Choroid plexus epithelial cell (primary cell): ENCODE measurements at regions not wholly inside any gene's neighbourhood (a gene's known extent, or its start where the extent isn't known, plus 50 kb on each side); places are given as distances from the start of the nearest gene placed in this dataset.
"Not testable (repeated sequence)": the region's sequence is repeated elsewhere in the genome, so short reads cannot be mapped to it uniquely, and the experiment has no call there.

Source experiments
- DNase-seq: peaks from one replicate; pipeline ENCODE4 v3.0.0-alpha.2; 2010; ENCODE audit warnings: low read depth
- H3K4me3 ChIP-seq: 2 replicates; pipeline ENCODE4 v1.5.1; 2011; ENCODE audit warnings: low read depth, mild to moderate bottlenecking, control low read depth, low read length, moderate library complexity
- TF ChIP-seq, protein P1 (sequence below): conservative IDR thresholded peaks from 2 replicates; pipeline ENCODE4 v1.5.1; 2011; ENCODE audit warnings: low read depth, mild to moderate bottlenecking, control low read depth, inconsistent platforms, low read length, moderate library complexity

DNA sequence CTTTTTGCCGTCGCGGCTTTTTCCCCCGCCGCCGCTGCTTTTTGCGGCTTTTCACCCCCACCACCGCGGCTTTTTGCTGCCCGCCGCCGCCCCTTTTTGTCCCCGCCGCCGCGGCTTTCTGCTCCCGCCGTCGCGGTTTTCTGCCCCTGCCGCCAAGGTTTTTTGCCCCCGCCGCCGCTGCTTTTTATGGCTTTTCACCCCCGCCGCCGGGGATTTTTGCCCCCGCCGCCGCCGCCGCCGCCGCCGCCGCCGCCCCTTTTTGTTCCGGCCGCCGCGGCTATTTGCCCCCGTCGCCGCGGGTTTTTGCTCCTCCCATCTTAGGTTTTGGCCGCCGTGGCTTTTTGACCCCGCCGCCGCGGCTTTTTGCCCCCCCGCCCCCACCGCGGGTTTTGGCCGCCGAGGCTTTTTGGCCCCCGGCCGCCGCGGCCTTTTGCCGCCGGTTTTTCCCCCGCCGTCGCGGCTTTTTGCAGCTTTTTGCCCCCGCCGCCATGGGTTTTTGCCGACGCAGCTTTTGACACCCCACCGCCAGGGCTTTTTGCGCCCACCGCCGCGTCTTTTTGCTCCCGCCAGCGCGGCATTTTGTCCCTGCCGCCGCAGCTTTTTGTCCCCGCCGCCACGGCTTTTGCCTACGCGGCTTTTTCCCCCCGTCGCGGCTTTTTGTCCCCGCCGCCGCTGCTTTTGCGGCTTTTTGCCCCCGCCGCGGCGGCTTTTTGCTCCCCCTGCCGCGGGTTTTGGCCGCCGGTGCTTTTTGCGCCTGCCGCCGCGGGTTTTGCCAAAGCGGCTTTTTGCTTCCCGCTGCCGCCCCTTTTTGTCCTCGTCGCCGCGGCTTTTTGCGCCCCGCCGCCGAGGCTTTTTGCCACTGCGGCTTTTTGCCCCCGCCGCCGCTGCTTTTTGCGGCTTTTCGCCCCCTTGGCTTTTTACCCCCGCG is 519.4 kb upstream of the WSB1 start:
- TF ChIP-seq, protein P1, sequence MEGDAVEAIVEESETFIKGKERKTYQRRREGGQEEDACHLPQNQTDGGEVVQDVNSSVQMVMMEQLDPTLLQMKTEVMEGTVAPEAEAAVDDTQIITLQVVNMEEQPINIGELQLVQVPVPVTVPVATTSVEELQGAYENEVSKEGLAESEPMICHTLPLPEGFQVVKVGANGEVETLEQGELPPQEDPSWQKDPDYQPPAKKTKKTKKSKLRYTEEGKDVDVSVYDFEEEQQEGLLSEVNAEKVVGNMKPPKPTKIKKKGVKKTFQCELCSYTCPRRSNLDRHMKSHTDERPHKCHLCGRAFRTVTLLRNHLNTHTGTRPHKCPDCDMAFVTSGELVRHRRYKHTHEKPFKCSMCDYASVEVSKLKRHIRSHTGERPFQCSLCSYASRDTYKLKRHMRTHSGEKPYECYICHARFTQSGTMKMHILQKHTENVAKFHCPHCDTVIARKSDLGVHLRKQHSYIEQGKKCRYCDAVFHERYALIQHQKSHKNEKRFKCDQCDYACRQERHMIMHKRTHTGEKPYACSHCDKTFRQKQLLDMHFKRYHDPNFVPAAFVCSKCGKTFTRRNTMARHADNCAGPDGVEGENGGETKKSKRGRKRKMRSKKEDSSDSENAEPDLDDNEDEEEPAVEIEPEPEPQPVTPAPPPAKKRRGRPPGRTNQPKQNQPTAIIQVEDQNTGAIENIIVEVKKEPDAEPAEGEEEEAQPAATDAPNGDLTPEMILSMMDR = no peak
- no peak for DNase-seq

DNA sequence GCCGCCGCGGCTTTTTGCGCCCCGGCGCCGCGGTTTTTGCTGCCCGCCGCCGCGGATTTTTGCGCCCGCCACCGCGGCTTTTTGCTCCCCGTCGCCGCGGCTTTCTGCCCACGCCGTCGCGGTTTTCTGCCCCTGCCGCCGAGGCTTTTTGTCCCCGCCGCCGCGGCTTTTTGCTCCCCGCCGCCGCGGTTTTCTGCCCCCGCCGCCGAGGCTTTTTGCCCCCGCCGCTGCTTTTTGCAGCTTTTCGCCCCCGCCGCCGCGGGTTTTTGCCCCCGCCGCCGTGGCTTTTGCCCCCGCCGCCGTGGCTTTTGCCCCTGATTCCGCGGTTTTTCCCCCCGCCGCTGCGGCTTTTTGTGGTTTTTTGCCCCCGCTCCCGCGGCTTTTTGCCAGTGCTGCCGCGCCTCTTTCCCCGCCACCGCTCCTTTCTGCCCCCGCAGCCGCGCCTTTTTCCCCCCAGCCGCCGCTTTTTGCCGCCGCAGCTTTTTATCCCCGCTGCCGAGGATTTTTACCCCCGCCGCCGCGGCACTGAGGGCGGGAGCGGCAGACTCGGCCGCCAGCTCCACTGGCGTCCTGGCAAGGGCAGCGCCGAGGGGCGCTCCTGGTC is 518.6 kb upstream of the WSB1 start:
- H3K4me3 ChIP-seq = no peak overlapping the region
- TF ChIP-seq, protein P1 = no peak
- no peak for DNase-seq

More for the DNA sequence above, 519.4 kb upstream of the WSB1 start:
- H3K4me3 ChIP-seq = no peak overlapping the region

DNA sequence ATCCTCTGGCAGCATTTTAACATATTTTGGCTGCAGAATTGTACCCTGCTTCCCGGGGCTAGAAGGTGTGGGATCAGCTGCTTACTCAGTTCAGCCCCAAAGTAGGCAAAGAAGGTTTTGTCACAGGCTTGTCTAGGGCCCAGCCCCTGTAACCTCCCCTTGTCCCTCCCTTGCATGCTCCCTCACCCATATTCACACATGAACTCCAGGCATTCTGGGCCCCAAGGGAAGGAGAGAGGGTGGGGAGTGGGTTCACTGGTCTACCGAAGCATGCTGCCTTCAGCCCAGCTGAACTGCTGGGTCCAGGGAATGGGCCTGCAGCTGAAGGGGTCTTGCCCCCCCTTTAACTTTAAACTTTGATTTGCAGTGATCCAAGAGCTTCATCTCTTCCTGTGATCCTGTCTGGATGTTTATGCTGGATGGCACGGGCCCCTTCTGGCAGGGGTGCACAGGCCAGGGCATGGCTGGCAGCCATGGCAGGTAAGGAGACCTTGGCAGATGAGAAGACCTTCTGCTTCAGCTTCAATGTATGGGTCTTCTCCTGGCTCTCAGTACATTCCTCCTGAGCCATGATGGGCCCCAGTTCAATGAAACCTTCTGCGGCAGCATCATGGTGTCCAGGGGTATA is 513.6 kb upstream of the WSB1 start:
- not testable (repeated sequence) for H3K4me3 ChIP-seq, DNase-seq

DNA sequence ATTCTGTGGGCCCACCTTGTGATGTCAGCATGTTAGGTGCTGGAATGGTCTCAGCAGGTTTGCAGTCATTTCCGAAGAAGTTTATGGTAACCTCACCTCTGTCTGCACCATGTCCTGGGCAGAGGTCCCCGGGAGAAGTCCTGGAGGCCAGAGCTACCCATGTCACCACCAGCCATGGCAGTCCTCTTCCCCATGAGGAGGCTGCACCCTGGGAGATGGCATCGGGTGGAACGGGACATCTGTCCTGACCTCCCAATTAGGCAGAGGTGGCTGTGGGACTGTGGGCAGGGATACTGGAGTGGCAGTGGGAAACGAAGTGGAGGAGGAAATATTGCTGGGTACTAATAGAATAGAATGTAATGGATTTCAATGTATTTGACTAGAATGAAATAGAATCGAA is 511.8 kb upstream of the WSB1 start:
- no peak overlapping the region for H3K4me3 ChIP-seq
- TF ChIP-seq, protein P1 = no peak
- no peak for DNase-seq

DNA sequence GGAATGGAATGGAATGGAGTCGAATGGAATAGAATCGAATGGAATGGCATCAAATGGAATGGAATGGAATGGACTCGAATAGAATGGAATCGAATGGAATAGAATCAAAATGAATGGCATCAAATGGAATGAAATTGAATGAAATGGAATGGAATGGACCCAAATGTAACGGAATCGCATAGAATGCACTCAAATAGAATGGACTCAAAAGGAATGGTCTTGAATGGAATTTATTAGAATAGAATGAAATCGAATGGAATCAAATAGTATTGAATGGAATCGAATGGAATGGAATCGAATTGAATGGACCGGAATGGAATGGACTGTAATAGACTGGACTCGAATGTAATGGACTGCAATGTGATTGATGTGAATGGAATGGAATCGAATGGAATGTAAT is 501.4 kb upstream of the WSB1 start:
- H3K4me3 ChIP-seq = no peak overlapping the region
- TF ChIP-seq, protein P1 = no peak
- peak; percentile 5 for DNase-seq

DNA sequence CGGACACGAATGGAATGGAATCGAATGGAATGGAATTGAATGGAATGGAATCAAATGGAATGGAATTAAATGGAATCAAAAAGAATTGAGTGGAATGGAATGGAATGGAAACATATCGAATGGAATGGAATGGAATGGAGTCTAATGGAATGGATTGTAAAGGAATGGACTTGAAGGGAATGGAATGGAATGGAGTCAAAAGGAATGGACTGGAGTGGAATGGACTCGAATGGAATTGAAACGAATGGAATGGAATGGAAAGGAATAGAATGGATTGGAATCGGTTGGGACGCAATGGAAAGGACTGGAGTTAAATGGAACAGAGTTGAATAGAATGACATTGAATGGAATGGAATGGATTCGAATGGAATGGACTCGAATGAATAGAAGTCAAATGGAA is 486.9 kb upstream of the WSB1 start:
- H3K4me3 ChIP-seq = no peak overlapping the region
- no peak for DNase-seq
- TF ChIP-seq, protein P1 = no peak

DNA sequence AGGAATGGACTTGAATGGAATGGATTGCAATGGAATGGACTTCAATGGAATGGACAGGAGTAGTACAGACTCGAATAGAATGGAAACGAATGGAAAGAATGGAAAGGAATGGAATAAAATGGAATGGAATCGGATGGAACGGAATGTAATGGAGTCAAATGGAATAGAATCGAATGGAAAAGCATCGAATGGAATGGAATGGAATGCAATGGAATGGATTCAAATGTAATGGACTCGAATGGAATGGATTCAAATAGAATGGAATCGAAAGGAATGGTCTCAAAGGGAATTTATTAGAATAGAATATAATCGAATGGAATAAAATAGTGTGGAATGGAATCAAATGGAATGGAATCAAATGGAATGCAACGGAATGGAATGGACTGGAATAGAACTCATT is 484.9 kb upstream of the WSB1 start:
- DNase-seq = peak; percentile 16
- TF ChIP-seq, protein P1 = no peak
- H3K4me3 ChIP-seq = no peak overlapping the region
